MCF 10A (cell line): ENCODE measurements at regions not wholly inside any gene's neighbourhood (a gene's known extent, or its start where the extent isn't known, plus 50 kb on each side); places are given as distances from the start of the nearest gene placed in this dataset.

Experiments
- BruUV-seq: library from RNA; stranded (reverse); fragments of 400-500 nt; replicated peaks from 2 replicates; lab custom pipeline; 2021; lab: Mats Ljungman, UMichigan
- CTCF ChIA-PET: fragments of 300-600 bp; sonication (Branson Sonifier 250); formaldehyde crosslinking; extraction: SDS; loops from one replicate; lab custom pipeline; 2021; ENCODE audit warnings: antibody characterized with exemption, inconsistent platforms; lab: Yijun Ruan, JAX
- POLR2A ChIA-PET: fragments of 300-600, 350-650 bp; sonication (Branson Sonifier 250); formaldehyde crosslinking; extraction: SDS; loops from one replicate; lab custom pipeline; 2020; ENCODE audit warnings: antibody characterized with exemption, inconsistent platforms; lab: Yijun Ruan, JAX
- DNase-seq: peaks from one replicate; pipeline ENCODE4 v3.0.0-alpha.2; 2018; ENCODE audit not compliant: unreplicated experiment
- H3K27ac Mint-ChIP-seq: one replicate; pipeline ENCODE4 v1.8.0; 2022; ENCODE audit warnings: mild to moderate bottlenecking, low read depth, mixed read lengths; ENCODE audit not compliant: unreplicated experiment
- H3K27me3 Mint-ChIP-seq: one replicate; pipeline ENCODE4 v1.8.0; 2022; ENCODE audit warnings: mixed read lengths; ENCODE audit not compliant: insufficient read depth, unreplicated experiment
- H3K36me3 Mint-ChIP-seq: one replicate; pipeline ENCODE4 v1.8.0; 2022; ENCODE audit warnings: mild to moderate bottlenecking, moderate library complexity, mixed read lengths; ENCODE audit not compliant: insufficient read depth, unreplicated experiment
- H3K4me1 Mint-ChIP-seq: one replicate; pipeline ENCODE4 v1.8.0; 2022; ENCODE audit warnings: mixed read lengths; ENCODE audit not compliant: insufficient read depth, unreplicated experiment
- H3K4me3 Mint-ChIP-seq: one replicate; pipeline ENCODE4 v1.8.0; 2022; ENCODE audit warnings: mild to moderate bottlenecking, moderate library complexity, mixed read lengths; ENCODE audit not compliant: unreplicated experiment
- H3K9me3 Mint-ChIP-seq: one replicate; pipeline ENCODE4 v1.8.0; 2022; ENCODE audit warnings: mixed read lengths; ENCODE audit not compliant: unreplicated experiment
- intact Hi-C: fragments of 100-400 bp; cut with micrococcal nuclease; formaldehyde crosslinking; loops from 2 replicates; pipeline ENCODE4 v1.14.1; 2022
- TF ChIP-seq, protein P1 (sequence below): fragments of 200-600 bp; IDR thresholded peaks from one replicate; pipeline ENCODE4 v1.8.0; 2022; ENCODE audit warnings: antibody characterized with exemption, mild to moderate bottlenecking; ENCODE audit not compliant: unreplicated experiment

DNA sequence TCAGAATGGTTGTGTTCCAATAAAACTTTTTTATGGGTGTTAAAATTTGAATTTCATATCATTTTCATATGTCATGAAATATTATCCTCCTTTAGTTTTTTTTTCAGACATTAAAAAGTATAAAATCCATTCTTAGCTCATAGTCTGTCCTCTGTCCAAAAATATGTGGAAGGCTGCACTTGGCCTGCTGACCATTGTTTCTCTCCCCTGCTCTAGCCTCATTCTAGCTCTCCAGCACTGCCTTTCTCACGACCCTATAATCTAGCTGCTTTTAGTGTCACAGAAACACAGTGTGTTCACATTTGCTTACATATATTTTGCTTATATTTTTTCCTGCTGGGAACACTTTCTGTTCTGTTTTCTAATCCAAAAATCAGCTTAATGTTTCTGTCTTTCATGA lies 165.0 kb upstream of the ANK2 start:
- BruUV-seq: no TSS peak
- intact Hi-C loops: no loop called here
- Mint-ChIP-seq H3K4me3 (no peak overlapping the region), H3K27ac (no peak overlapping the region), H3K36me3 (no peaks in the 10 kb centered on the region), H3K4me1 (peaks cover 6% of the 10 kb centered on the region), H3K27me3 (no peaks in the 10 kb centered on the region), H3K9me3 (no peaks in the 10 kb centered on the region)
- POLR2A ChIA-PET: interaction anchor here (0.8 to 1.0 kb wide), 2 partner anchors 26 to 27 kb away, joined by 3 to 4 read pairs; no protein-coding TSS in a partner anchor
- CTCF ChIA-PET: interaction anchor here (0.5 to 0.9 kb wide), 6 partner anchors 22 to 399 kb away, joined by 3 to 4 read pairs (median 4); no protein-coding TSS in a partner anchor
- no peak for DNase-seq
- TF ChIP-seq, protein P1, sequence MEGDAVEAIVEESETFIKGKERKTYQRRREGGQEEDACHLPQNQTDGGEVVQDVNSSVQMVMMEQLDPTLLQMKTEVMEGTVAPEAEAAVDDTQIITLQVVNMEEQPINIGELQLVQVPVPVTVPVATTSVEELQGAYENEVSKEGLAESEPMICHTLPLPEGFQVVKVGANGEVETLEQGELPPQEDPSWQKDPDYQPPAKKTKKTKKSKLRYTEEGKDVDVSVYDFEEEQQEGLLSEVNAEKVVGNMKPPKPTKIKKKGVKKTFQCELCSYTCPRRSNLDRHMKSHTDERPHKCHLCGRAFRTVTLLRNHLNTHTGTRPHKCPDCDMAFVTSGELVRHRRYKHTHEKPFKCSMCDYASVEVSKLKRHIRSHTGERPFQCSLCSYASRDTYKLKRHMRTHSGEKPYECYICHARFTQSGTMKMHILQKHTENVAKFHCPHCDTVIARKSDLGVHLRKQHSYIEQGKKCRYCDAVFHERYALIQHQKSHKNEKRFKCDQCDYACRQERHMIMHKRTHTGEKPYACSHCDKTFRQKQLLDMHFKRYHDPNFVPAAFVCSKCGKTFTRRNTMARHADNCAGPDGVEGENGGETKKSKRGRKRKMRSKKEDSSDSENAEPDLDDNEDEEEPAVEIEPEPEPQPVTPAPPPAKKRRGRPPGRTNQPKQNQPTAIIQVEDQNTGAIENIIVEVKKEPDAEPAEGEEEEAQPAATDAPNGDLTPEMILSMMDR: no peak

GRCh38 chr4:112885897-112886296 lies 163.6 kb upstream of the ANK2 start:
- intact Hi-C loops: no loop called here
- ChIA-PET CTCF (interaction anchor here (0.5 to 1.1 kb wide), 5 partner anchors 11 to 1499 kb away, joined by 3 to 4 read pairs (median 4); no protein-coding TSS in a partner anchor), POLR2A (interaction anchor here (1.3 to 3.3 kb wide), 2 partner anchors 18 to 24 kb away, joined by 3 to 17 read pairs; no protein-coding TSS in a partner anchor)
- Mint-ChIP-seq H3K36me3 (no peaks in the 10 kb centered on the region), H3K27ac (no peak overlapping the region), H3K4me1 (peaks cover 14% of the 10 kb centered on the region), H3K9me3 (no peaks in the 10 kb centered on the region), H3K27me3 (no peaks in the 10 kb centered on the region), H3K4me3 (no peak overlapping the region)
- no TSS peak for BruUV-seq
- TF ChIP-seq, protein P1: no peak
- no peak for DNase-seq

DNA sequence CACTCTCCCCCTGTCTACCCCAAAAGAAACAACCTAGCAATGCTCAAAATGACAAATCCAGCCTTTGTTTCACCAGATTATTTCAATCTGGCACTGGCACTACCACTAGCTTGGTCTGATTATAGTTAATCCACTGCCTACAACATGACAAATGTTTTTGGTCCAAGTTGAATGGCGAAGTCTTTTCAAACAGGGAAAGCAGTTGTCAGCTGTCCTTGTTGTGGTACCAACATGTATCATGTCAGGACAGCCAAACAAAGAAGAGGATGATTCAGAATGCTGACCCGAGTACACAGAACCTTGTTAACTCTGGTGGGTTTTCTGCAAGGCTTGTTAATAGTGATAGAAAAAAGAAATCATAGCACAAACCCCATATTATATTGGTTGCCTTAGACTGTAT lies 160.8 kb upstream of the ANK2 start:
- no peaks in the 10 kb centered on the region for H3K27me3 Mint-ChIP-seq
- intact Hi-C loops: no loop called here
- no peak overlapping the region for H3K4me3 Mint-ChIP-seq
- ChIA-PET CTCF (interaction anchor here (1.5 to 2.1 kb wide), 4 partner anchors 10 to 123 kb away, joined by 3 to 9 read pairs (median 6); no protein-coding TSS in a partner anchor), POLR2A (interaction anchor here (0.9 to 3.3 kb wide), 7 partner anchors 9 to 32 kb away, joined by 4 to 17 read pairs (median 4); no protein-coding TSS in a partner anchor)
- peaks cover 14% of the 10 kb centered on the region for H3K4me1 Mint-ChIP-seq
- TF ChIP-seq, protein P1: no peak
- DNase-seq: no peak
- H3K9me3 Mint-ChIP-seq: no peaks in the 10 kb centered on the region
- H3K36me3 Mint-ChIP-seq: no peaks in the 10 kb centered on the region
- no peak overlapping the region for H3K27ac Mint-ChIP-seq
- BruUV-seq: no TSS peak

DNA sequence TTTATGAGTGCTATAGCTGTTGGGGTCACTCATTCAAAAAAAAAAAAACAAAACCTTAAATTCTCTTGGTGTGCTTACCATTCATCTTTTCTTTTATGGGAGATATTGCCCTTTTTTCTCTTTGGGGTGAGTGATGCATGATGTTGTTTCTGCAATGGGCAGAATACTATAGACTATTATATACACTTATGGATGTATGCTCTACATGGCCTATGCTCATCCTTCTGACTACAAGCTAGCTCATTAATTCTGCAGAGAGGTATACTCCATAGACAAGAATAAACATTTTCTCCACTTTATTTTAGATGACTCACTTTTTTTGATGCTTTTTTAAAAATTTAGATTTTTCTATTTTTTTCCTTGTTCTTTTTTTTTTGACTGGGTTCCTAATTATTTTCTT lies 160.3 kb upstream of the ANK2 start:
- Mint-ChIP-seq H3K36me3 (no peaks in the 10 kb centered on the region), H3K27ac (no peak overlapping the region), H3K9me3 (no peaks in the 10 kb centered on the region), H3K27me3 (no peaks in the 10 kb centered on the region), H3K4me3 (peak overlapping the region; percentile 50), H3K4me1 (peaks cover 14% of the 10 kb centered on the region)
- no peak for DNase-seq
- POLR2A ChIA-PET: interaction anchor here (0.6 to 3.3 kb wide), 7 partner anchors 9 to 252 kb away, joined by 3 to 17 read pairs (median 6); partner anchors contain the start of gene LARP7
- intact Hi-C loops: no loop called here
- TF ChIP-seq, protein P1: no peak
- no TSS peak for BruUV-seq
- CTCF ChIA-PET: interaction anchor here (1.0 to 2.1 kb wide), 6 partner anchors 11 to 124 kb away, joined by 3 to 9 read pairs (median 4); no protein-coding TSS in a partner anchor
